OCI-LY1 (cell line): ENCODE measurements at regions not wholly inside any gene's neighbourhood (a gene's known extent, or its start where the extent isn't known, plus 50 kb on each side); places are given as distances from the start of the nearest gene placed in this dataset.

Experiments
- EZH2 ChIP-seq: fragments of 200-600 bp; sonication (generic), shearing (Covaris generic); IDR thresholded peaks from 2 replicates; pipeline ENCODE4 v1.8.0; 2017; ENCODE audit warnings: borderline replicate concordance, mixed run types, mild to moderate bottlenecking, antibody characterized with exemption, low read length, moderate library complexity, mixed read lengths
- TF ChIP-seq, protein P1 (sequence below): fragments of 200-600 bp; sonication (generic), shearing (Covaris generic); IDR thresholded peaks from 2 replicates; pipeline ENCODE4 v1.5.1; 2017; ENCODE audit warnings: mild to moderate bottlenecking, antibody characterized with exemption, low read length, moderate library complexity, mixed read lengths

DNA sequence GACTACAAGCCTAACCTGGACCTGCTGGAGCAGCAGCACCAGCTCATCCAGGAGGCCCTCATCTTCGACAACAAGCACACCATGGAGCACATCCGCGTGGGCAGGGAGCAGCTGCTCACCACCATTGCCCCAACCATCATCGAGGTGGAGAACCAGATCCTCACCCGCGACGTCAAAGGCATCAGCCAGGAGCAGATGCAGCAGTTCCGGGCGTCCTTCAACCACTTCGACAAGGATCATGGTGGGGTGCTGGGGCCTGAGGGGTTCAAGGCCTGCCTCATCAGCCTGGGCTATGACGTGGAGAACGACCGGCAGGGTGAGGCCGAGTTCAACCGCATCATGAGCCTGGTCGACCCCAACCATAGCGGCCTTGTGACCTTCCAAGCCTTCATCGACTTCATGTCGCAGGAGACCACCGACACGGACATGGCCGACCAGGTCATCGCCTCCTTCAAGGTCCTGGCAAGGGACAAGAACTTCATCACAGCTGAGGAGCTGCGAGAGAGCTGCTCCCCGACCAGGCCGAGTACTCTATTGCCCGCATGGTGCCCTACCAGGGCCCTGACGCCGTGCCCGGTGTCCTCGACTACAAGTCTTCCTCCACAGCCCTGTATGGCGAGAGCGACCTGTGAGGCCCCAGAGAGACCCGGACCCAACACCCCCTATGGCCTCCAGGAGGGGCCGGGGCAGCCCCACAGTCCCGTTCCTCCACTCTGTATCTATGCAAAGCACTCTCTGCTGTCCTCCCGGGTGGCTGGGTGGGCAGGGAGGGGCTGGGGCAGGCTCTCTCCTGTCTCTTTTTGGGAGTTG, 486.2 kb downstream of the TRAM1L1 start:
- TF ChIP-seq EZH2, result no peak
- TF ChIP-seq, protein P1, sequence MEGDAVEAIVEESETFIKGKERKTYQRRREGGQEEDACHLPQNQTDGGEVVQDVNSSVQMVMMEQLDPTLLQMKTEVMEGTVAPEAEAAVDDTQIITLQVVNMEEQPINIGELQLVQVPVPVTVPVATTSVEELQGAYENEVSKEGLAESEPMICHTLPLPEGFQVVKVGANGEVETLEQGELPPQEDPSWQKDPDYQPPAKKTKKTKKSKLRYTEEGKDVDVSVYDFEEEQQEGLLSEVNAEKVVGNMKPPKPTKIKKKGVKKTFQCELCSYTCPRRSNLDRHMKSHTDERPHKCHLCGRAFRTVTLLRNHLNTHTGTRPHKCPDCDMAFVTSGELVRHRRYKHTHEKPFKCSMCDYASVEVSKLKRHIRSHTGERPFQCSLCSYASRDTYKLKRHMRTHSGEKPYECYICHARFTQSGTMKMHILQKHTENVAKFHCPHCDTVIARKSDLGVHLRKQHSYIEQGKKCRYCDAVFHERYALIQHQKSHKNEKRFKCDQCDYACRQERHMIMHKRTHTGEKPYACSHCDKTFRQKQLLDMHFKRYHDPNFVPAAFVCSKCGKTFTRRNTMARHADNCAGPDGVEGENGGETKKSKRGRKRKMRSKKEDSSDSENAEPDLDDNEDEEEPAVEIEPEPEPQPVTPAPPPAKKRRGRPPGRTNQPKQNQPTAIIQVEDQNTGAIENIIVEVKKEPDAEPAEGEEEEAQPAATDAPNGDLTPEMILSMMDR, result no peak
